HepG2 (cell line): ENCODE measurements at regions not wholly inside any gene's neighbourhood (a gene's known extent, or its start where the extent isn't known, plus 50 kb on each side); places are given as distances from the start of the nearest gene placed in this dataset.

Experiments used
- ATAC-seq: fragments of 200-7000 bp; cut with Tn5 transposase; 3 replicates; pipeline ENCODE4 v1.9.1; 2020; ENCODE audit warnings: mild to moderate bottlenecking, moderate library complexity
- BruUV-seq: library from RNA; stranded (reverse); fragments of 400-500 nt; replicated peaks from 2 replicates; lab custom pipeline; 2021; lab: Mats Ljungman, UMichigan
- CTCF ChIA-PET: fragments of 300-600 bp; formaldehyde crosslinking; extraction: SDS; loops from one replicate; lab custom pipeline; 2021; ENCODE audit warnings: low total read pairs, inconsistent platforms, low intra/inter-chr PET ratio; lab: Yijun Ruan, JAX
- POLR2A ChIA-PET: fragments of 350-600 bp; sonication (Branson Sonifier 250); formaldehyde crosslinking; loops from one replicate; lab custom pipeline; 2020; ENCODE audit warnings: antibody characterized with exemption, inconsistent platforms; lab: Yijun Ruan, JAX
- DNase-seq: peaks from one replicate; pipeline ENCODE4 v3.0.0-alpha.2; 2015; ENCODE audit warnings: low spot score
- FAIRE-seq: peaks from 3 replicates; lab custom pipeline; 2011; peaks lifted over from hg19 to GRCh38; lab: Jason Lieb, UNC
- H2AFZ ChIP-seq: one replicate; pipeline ENCODE4 v1.6.1; 2011; ENCODE audit warnings: low read length, inconsistent platforms
- H3K27ac ChIP-seq: fragments of 300-600 bp; 3 replicates; pipeline ENCODE4 v1.8.0; 2011; ENCODE audit warnings: mixed run types, mild to moderate bottlenecking, mixed read lengths, low read length, inconsistent platforms; ENCODE audit not compliant: insufficient read depth; ENCODE audit errors: extremely low read length
- H3K27me3 ChIP-seq, 2 experiments: fragments of 200-600 bp in 1 of 2; 2 replicates in 1 of 2; 3 replicates in 1 of 2; pipeline versions ENCODE4 v1.6.0 to v1.8.0; 2011; ENCODE audit warnings: low read length in 2 of 2, mild to moderate bottlenecking in 2 of 2, moderate library complexity in 2 of 2, inconsistent platforms in 1 of 2; ENCODE audit not compliant: insufficient read depth in 2 of 2, control insufficient read depth in 1 of 2
- H3K36me3 ChIP-seq, 2 experiments: fragments of 200-600 bp in 1 of 2; replicated peaks in 1 of 2; 2 replicates in 1 of 2; 3 replicates in 1 of 2; pipeline versions ENCODE4 v1.5.1 to v1.8.0; 2011; ENCODE audit warnings: low read length in 2 of 2, inconsistent platforms in 1 of 2; ENCODE audit not compliant: insufficient read depth in 2 of 2, control insufficient read depth in 1 of 2
- H3K4me1 ChIP-seq: 2 replicates; pipeline ENCODE4 v1.5.1; 2012; ENCODE audit warnings: low read length, inconsistent platforms; ENCODE audit not compliant: insufficient read depth
- H3K4me2 ChIP-seq: 2 replicates; pipeline ENCODE4 v1.6.0; 2011; ENCODE audit warnings: low read depth, low read length, inconsistent platforms
- H3K4me3 ChIP-seq, 3 experiments: fragments of 200-600 bp in 1 of 3; sonication (generic), shearing (Covaris generic) in 1 of 3; replicated peaks in 1 of 3; 2 replicates each; pipeline ENCODE4 v1.5.1; 2011 to 2016; ENCODE audit warnings: low read length in 3 of 3, inconsistent platforms in 2 of 3, low read depth in 2 of 3, mild to moderate bottlenecking in 2 of 3, control low read depth in 1 of 3, mixed read lengths in 1 of 3; ENCODE audit not compliant: insufficient read depth in 1 of 3
- H3K79me2 ChIP-seq: one replicate; pipeline ENCODE4 v1.6.1; 2011; ENCODE audit warnings: low read length, inconsistent platforms; ENCODE audit not compliant: insufficient read depth
- H3K9ac ChIP-seq: 2 replicates; pipeline ENCODE4 v1.6.0; 2011; ENCODE audit warnings: mild to moderate bottlenecking, low read depth, low read length, inconsistent platforms; ENCODE audit not compliant: insufficient read depth
- H3K9me3 ChIP-seq: 2 replicates; pipeline ENCODE4 v1.5.1; 2012; ENCODE audit warnings: mild to moderate bottlenecking, low read length
- H4K20me1 ChIP-seq: 2 replicates; pipeline ENCODE4 v1.6.0; 2011; ENCODE audit warnings: inconsistent platforms, mild to moderate bottlenecking, low read length, moderate library complexity; ENCODE audit not compliant: insufficient read depth
- AFF4 ChIP-seq: sonication (generic); formaldehyde crosslinking; IDR thresholded peaks from 2 replicates; pipeline ENCODE4 v1.4.0; 2020; ENCODE audit warnings: missing genetic modification reagents
- ATRX ChIP-seq: sonication (generic); formaldehyde crosslinking; IDR thresholded peaks from 2 replicates; pipeline ENCODE4 v1.4.0; 2020; ENCODE audit warnings: missing genetic modification reagents, borderline replicate concordance
- HDAC6 ChIP-seq: fragments of 200-600 bp; sonication (generic); IDR thresholded peaks from 2 replicates; pipeline ENCODE4 v1.7.0; 2017; ENCODE audit warnings: mild to moderate bottlenecking, antibody characterized with exemption, low read length, low read depth
- MEIS1 ChIP-seq: sonication (generic); formaldehyde crosslinking; IDR thresholded peaks from 2 replicates; pipeline ENCODE4 v1.9.0; 2021; ENCODE audit warnings: mild to moderate bottlenecking, missing genetic modification reagents, moderate library complexity, borderline replicate concordance
- PBX2 ChIP-seq: IDR thresholded peaks from 2 replicates; pipeline ENCODE4 v1.6.1; 2016; ENCODE audit warnings: control low read depth
- RFXAP ChIP-seq: sonication (generic); formaldehyde crosslinking; IDR thresholded peaks from 2 replicates; pipeline ENCODE4 v1.4.0; 2020; ENCODE audit warnings: missing genetic modification reagents, borderline replicate concordance
- TCF12 ChIP-seq, 2 experiments: fragments of 450-650 bp in 1 of 2; sonication (generic) in 1 of 2; formaldehyde crosslinking in 1 of 2; IDR thresholded peaks; 2 replicates each; pipeline versions ENCODE4 v1.6.1 to v1.8.0; 2017 to 2022; ENCODE audit warnings: antibody characterized with exemption in 1 of 2, mild to moderate bottlenecking in 1 of 2, missing genetic modification reagents in 1 of 2, moderate library complexity in 1 of 2
- TMF1 ChIP-seq: sonication (generic); formaldehyde crosslinking; IDR thresholded peaks from 2 replicates; pipeline ENCODE4 v1.8.1; 2022; ENCODE audit warnings: low read depth, missing genetic modification reagents
- TP53 ChIP-seq: sonication (generic); formaldehyde crosslinking; conservative IDR thresholded peaks from 2 replicates; pipeline ENCODE4 v1.4.0; 2020; ENCODE audit warnings: missing genetic modification reagents
- USF2 ChIP-seq, 2 experiments: sonication (generic) in 1 of 2; formaldehyde crosslinking in 1 of 2; IDR thresholded peaks; 2 replicates each; pipeline versions ENCODE4 v1.5.1 to v1.6.1; 2011 to 2020; ENCODE audit warnings: borderline replicate concordance in 1 of 2, low read depth in 1 of 2, low read length in 1 of 2, mild to moderate bottlenecking in 1 of 2, missing genetic modification reagents in 1 of 2, moderate library complexity in 1 of 2
- ZBTB25 ChIP-seq: IDR thresholded peaks from 2 replicates; pipeline ENCODE4 v1.6.1; 2018; ENCODE audit warnings: missing genetic modification reagents
- ZBTB7B ChIP-seq: sonication (generic); formaldehyde crosslinking; IDR thresholded peaks from 2 replicates; pipeline ENCODE4 v1.4.0; 2020; ENCODE audit warnings: missing genetic modification reagents
- ZKSCAN1 ChIP-seq: fragments of 150-350 bp; IDR thresholded peaks from 2 replicates; pipeline ENCODE4 v1.6.1; 2014; ENCODE audit warnings: low read length
- ZNF17 ChIP-seq: sonication (generic); formaldehyde crosslinking; IDR thresholded peaks from 2 replicates; pipeline ENCODE4 v1.5.0; 2020; ENCODE audit warnings: mild to moderate bottlenecking, missing genetic modification reagents
- WGBS: methylation state at CpG from one replicate; pipeline ENCODE4 v1.1.6; 2017; ENCODE audit warnings: low lambda C conversion rate; 5-methylcytosine and 5-hydroxymethylcytosine counted together
- in situ Hi-C: cut with HindIII; loops from 2 replicates; pipeline ENCODE4 v1.10.0; 2017; ENCODE audit warnings: low pct_unique_long_range_greater_than_20kb; ENCODE audit not compliant: extremely low pct_ligation_motif_present
- intact Hi-C: fragments of 100-400 bp; cut with micrococcal nuclease; formaldehyde crosslinking; loops from one replicate; pipeline ENCODE4 v1.10.0; 2022; ENCODE audit not compliant: unreplicated experiment

- TF ChIP-seq USF2 (IDR thresholded peaks at IDR 0.05; ENCODE audit: low read depth, low read length): no peak
- 0 out of 2 replicates have a peak, but pooled peaks have one; percentile 27 for TF ChIP-seq USF2 (CRISPR knock-in tag; IDR thresholded peaks at IDR 0.05; ENCODE audit: borderline replicate concordance)
- no peak for TF ChIP-seq PBX2
- no peak for TF ChIP-seq ZBTB25 (CRISPR knock-in tag)
- TF ChIP-seq TCF12 (IDR thresholded peaks at IDR 0.05): no peak
- peak; percentile 78; the same call in 1 of the 2 replicates for TF ChIP-seq TCF12 (CRISPR knock-in tag; IDR thresholded peaks at IDR 0.05)
- no peak for TF ChIP-seq ZNF17 (CRISPR knock-in tag)
- peak; percentile 71; the same call in 1 of the 2 replicates for TF ChIP-seq TMF1
Observed at GRCh38 chr15:69561071-69561784, 108.6 kb downstream of the RPLP1 start (continued).

GRCh38 chr15:69562116-69562515 lies 109.5 kb downstream of the RPLP1 start:
- Histone ChIP-seq H3K4me3 (no peak overlapping the region), H3K9ac (no peak overlapping the region), H3K36me3 (no peaks in the 10 kb centered on the region), H3K27me3 (peaks cover 7 to 79% of the 10 kb centered on the region in 2 experiments), H4K20me1 (peaks cover 30% of the 10 kb centered on the region), H3K9me3 (no peaks in the 10 kb centered on the region), H3K4me1 (peaks cover 45% of the 10 kb centered on the region), H3K27ac (no peak overlapping the region), H2AFZ (no peak overlapping the region), H3K79me2 (no peaks in the 10 kb centered on the region), H3K4me2 (peak overlapping the region; percentile 39)
- intact Hi-C loops (no loop called here), in situ Hi-C loops (no loop called here)
- WGBS: under 1% methylated on average over 7 of the region's 7 CpGs
- ChIA-PET POLR2A (interaction anchor here (1.5 to 2.1 kb wide), 3 partner anchors 29 to 537 kb away, joined by 6 to 10 read pairs (median 8); no protein-coding TSS in a partner anchor), CTCF (no interaction called here)
- DNase-seq: no peak
- peak; percentile 14 for ATAC-seq
- BruUV-seq: no TSS peak
- no peak for FAIRE-seq
- TF ChIP-seq HDAC6 (no peak), ATRX (CRISPR knock-in tag) (no peak), RFXAP (no peak), AFF4 (CRISPR knock-in tag) (no peak), TP53 (CRISPR knock-in tag) (no peak), ZBTB7B (CRISPR knock-in tag) (no peak), ZKSCAN1 (no peak), MEIS1 (CRISPR knock-in tag) (no peak)
